HG03196 (cell line): ENCODE measurements at regions not wholly inside any gene's neighbourhood (a gene's known extent, or its start where the extent isn't known, plus 50 kb on each side); places are given as distances from the start of the nearest gene placed in this dataset.

Experiments used
- ATAC-seq: cut with Tn5 transposase; IDR thresholded peaks from one replicate; pipeline ENCODE4 v1.9.1; 2021; ENCODE audit not compliant: unreplicated experiment

DNA sequence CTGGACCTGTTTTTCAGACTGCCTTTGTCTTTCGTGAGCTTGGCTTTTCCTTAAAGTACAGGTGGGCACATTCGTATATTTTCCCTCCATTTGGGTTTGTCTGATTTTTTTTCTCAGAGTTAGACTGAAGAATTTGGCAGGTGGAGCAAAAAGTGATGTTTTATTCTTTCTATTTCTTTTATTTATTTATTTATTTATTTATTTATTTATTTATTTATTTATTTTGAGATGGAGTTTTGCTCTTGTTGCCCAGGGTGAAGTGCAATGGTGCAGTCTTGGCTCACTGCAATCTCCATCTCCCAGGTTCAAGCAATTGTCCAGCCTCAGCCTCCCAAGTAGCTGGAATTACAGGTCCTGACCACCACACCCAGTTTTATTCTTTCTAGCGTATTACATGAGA lies 1805.1 kb upstream of the WWC1 start:
- no peak for ATAC-seq

GRCh38 chr5:166488560-166488959 lies 1802.9 kb upstream of the WWC1 start:
- no peak for ATAC-seq

GRCh38 chr5:166493040-166493439 lies 1798.4 kb upstream of the WWC1 start:
- no peak for ATAC-seq

GRCh38 chr5:166493612-166494011 lies 1797.8 kb upstream of the WWC1 start:
- ATAC-seq, result no peak

DNA sequence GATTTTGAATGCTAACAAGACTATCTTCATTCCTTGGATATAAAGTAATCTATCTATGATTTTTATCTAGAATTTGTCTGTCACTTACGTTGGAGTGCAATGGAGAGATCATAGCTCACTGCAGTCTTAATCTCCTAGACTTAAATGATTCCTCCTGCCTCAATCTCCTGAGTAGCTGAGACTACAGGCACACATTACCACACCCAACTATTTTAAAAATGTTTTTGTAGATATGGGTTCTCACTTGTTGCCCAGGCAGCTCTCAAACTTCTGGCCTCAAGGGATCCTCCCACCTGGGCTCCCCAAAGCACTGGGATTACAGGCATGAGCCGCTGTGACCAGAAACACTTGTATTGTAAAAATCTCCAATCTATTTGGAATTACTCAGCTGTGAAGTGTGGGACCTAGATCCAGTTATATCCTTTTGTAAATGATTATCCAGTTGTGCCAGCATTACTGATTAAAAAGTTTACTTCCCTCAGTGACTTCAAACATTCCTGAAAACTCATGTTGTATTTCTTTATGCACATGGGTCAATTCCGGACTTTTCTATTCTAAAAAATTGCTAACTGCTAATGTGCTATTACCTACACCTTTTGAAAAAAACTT lies 1793.8 kb upstream of the WWC1 start:
- ATAC-seq, result no peak

GRCh38 chr5:166499447-166500240 lies 1791.8 kb upstream of the WWC1 start:
- no peak for ATAC-seq

GRCh38 chr5:166503506-166503905 lies 1787.9 kb upstream of the WWC1 start:
- no peak for ATAC-seq

DNA sequence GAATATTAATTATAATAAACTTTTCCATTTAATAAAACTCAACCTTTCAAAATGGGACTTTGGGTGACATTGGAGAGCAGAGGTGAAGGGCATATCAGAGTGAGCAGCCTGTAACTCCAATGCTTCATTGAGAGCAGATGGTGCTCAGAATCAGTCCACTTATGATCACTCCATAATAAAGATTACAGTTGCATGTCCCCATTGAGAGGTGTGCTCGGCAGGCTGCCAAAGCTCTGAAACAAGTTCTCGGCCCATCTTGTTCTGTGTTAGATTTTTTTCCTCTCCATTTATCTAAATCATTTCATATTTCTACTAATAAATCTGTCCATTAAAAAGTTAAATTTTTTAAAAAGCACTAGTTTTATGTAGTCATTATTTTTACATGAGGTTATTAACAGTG lies 1786.4 kb upstream of the WWC1 start:
- no peak for ATAC-seq

DNA sequence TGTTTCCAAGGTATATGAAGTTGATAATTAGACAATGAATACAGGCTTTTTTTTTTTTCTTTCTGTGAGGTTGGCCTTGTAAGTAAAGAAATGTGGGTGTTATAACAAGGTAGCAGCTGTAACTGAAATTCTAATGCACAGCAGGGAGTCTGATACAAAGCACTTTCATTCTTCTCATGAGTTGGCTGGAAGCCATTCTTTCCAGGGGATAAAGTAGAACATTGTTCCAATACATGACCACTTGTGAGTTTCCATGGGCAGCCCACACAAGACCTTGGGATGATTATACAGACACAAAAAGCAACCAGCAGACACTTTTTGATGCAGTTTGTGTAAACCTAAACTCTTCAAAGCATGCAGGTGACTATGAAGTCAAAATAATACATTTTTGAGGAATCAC lies 1785.9 kb upstream of the WWC1 start:
- ATAC-seq, result no peak

GRCh38 chr5:166507810-166508425 lies 1783.5 kb upstream of the WWC1 start:
- no peak for ATAC-seq

DNA sequence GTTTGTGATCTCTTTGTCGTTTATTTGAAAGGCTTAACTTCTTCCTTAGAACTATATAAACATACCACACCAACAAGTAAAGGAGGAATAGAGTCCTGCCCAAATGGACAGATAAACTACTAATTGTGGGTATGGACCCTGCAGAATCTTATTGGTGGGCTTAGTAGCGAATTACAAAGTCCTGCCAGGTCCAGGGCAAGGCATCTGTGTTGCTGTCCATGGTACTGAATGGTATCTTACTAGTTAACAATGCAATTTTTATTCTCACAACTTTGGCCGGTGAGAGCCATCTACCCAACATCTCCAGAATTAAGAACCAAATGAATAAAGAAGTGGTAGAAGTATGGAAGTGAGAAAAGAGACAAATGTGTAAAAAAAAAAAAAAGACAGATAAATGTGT lies 1782.4 kb upstream of the WWC1 start:
- ATAC-seq, result no peak

DNA sequence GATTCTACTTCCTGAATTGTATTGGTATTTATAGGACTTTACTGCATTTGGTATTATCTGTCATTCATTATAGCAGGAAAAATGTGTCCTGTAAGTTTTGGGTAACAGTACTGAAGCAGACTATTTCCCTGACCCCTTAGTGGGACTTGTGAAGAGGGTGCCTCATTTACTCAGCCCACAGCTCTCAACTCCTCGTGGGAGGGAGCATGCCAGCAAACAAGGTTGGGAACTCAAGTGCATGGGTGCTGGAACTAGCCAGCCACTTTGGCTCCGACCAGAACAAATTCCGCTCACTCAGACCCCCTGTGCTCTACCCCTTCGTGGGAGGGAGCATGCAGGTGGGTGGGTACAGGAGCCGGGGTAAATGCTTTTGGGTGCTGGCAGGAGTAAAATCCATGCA lies 1773.5 kb upstream of the WWC1 start:
- no peak for ATAC-seq

DNA sequence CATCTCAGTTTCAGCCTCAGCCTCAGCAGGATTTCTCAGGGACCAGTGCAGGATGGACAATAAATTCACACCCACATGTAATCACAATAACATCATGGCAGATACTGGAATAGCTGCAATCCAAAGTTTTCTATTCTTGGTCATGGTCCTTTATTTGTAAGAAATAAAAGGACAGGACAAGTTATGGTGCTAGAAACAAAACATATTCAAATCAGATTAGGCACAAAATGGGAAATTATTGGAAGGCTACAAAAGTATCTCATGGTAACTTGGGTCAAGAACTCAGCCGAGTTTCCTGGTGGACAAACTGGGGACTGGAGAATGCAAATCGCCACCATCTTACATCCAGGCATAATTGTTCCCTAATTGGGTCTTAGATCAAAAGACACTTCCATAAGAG lies 1768.2 kb upstream of the WWC1 start:
- ATAC-seq, result no peak

DNA sequence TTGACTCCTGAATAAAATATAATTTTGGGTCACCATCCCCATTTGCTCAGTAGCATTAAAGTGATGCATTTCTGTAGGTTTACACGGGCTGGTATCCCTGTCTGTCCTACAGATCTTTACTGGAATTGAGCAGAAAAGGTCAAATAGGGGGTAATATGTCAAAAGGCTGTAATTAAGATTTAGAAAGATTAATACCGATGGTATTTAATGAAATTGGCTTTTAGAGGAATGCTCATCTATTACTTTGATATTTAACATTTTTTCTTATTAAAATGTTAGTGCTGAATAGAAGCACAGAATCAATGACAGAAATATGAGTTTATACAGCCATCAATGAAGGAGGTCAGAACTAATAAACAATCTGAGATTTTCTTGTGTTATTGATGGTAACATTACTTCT lies 1762.2 kb upstream of the WWC1 start:
- ATAC-seq, result no peak

DNA sequence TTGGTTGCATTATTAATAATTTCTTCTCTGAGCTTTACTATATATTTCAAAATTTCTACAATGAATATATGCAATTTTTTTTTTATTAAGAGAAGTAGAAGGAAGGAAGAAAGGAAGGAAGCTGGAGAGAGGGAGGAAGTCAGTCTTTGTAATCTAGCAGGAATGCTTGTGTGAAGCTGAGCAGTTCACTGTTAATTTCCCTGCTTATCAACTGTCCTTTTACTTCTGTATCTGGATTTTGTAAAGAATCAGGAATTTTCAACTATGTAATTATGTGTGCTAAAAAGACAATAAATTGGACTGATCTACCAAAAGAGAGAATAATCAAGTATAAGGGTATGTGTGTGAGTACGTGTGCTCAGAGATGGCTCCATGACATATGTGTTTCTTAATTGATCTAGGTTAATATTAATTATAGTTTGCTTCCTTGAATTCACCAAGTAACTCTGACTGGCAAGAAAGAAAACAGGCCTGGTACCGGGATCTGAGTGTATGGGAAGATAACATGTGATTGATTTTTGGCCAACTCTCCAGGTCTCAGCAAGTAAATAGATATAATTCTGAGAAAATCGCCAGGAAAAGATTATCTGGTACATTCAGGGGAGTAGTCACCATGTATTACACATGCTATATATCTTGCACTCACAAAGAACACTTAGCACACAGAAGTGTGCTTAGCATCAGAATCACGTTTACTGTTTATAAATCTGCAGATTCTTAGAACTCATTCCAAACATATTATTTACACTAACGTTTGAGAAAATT lies 1758.8 kb upstream of the WWC1 start:
- no peak for ATAC-seq

GRCh38 chr5:166535641-166536040 lies 1755.8 kb upstream of the WWC1 start:
- ATAC-seq, result no peak

DNA sequence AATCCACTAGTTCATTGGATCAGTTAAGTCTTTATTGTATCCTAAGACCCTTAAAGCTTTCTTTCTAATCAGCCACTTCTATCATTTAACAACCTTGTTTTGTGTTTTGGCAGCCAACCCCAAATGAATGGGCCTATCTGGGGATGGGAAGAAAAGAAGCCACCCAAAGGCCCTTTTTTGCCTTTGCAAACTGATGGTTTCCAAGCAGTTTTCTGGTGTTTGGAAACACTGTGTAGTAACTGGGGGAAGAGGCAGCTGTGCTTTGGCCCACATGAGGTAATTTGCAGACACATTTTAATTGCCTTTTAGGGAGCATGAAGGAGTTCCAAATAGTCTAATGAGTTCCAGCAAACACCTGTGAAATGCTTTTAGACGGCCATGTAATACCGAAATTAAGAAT lies 1751.3 kb upstream of the WWC1 start:
- ATAC-seq, result no peak

GRCh38 chr5:166551384-166551783 lies 1740.1 kb upstream of the WWC1 start:
- no peak for ATAC-seq

GRCh38 chr5:166553778-166554177 lies 1737.7 kb upstream of the WWC1 start:
- ATAC-seq, result no peak

DNA sequence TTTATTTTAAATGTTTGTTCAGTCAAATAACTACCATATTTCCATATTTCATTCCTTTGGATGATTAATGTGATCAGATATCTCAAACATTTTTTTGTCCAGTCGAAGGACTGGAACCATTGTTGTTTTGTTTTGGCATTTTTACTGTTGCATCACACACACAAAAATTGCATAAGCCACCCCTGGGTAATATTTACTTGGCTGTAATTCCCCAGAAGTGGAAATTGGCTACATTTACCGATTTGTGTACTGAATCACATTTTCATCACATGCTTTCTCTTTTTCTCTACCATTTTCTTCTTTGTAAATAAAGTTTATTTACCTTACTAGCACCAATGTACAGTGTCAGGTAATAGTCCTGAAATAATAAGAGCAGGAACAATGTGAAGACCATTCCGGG lies 1729.7 kb upstream of the WWC1 start:
- no peak for ATAC-seq

DNA sequence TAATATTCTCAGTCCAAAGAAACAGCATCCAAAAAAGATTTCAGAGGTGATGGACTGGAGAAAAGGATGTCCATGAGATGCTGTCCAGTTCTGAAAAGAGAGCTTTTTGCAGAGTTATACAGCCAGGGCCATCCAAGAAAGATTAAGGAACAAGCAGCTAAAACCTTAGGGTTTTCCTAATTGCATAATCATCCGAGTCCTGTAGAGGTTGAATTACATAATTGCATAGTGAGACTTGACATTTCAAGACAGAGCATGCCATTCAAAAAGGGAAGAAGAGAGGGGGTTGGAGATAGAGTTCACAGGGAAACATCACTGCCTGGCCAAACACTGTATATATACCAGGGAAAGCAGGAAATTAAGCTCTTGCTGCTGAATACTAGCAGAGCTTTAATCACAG lies 1729.2 kb upstream of the WWC1 start:
- ATAC-seq, result no peak

DNA sequence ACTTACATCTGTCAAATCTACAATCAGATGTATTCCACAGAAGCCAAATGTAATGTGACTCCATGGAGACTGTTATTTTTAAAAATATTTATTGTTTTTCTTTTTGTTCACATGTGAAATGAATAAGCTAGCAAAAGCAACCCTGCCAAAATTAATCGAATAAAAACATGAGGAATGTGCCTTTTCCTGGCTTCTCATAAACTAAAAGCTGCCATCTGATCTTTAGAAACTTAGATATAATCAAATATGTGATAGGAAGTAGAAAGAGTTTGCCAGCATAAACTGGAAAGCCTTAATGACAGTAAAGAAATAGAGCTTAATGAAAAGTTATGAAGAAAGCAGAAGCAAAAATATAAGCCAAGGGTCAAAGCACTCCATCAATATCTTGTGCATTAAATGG lies 1724.7 kb upstream of the WWC1 start:
- no peak for ATAC-seq
